ENCODE measurements at regions not wholly inside any gene's neighbourhood (a gene's known extent, or its start where the extent isn't known, plus 50 kb on each side); places are given as distances from the start of the nearest gene placed in this dataset.

DNA sequence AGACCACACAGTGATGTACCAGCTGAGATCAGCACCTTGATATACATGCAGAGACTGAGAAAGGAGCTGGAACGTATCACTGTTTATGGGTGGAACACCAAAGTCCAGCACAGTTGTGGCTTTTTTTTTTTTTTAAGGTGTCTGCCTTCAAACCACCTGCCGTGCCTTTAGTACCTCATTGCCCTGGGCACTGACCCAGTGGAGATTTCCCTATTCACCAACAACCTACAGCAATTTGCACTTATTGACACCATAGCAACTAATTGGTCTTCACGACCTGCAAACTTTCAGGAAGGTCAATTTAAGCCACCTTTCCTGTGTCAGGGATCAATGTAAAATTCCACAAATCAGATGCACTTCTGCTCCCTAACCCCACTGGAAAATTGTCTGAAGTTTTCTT, 181.6 kb upstream of the ADGRL2 start:
- ATAC-seq (no peak), DNase-seq (no peak)

DNA sequence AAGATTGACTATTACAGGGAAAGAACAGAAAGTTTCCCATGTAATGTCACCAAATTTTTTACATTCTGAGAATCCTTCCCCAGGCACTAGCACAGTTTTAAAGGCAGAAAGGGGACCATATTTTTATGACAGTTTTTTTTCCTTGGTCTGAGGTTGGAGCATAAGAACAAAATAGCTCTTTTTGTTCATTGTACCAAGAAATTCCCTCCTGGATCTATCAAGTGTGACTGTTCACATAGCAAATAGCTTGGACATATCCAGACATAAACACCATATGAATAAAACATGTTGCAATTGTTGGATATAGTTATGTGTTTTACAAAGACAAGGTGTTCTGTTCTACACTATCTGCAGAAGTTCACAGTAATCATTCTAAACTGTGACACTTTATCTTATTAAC, 182.4 kb upstream of the ADGRL2 start:
- DNase-seq (no peak), ATAC-seq (no peak)

DNA sequence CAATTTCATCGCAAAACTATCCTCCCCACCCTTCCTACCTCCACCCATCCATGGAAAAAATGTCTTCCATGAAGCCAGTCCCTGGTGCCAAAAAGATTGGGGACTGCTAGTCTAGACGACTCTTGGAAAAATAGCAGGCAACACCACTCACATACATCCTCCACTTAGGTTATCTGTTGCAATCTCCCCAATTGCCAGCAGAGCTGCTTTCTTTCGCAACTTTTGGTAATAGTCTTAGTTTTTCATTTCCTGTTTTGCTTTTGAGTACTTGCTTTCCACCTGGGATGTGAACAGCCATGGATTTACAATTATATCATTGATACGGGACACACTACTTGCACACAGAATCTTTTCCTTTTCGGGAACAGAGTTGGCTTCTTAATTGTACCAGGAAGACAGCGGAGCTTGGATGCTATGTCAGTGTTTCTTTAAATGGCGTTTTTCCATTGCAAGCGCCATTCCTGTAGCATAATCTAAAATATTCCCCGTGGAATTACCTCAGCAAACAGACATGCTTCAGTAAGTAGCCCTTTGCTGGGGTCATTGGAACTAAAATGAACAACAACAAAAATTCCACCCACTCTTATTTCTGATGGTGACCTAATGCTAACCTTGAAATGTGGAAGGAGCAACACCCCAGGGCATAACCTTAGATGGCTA, 183.3 kb upstream of the ADGRL2 start:
- no peak for ATAC-seq
- no peak for DNase-seq

DNA sequence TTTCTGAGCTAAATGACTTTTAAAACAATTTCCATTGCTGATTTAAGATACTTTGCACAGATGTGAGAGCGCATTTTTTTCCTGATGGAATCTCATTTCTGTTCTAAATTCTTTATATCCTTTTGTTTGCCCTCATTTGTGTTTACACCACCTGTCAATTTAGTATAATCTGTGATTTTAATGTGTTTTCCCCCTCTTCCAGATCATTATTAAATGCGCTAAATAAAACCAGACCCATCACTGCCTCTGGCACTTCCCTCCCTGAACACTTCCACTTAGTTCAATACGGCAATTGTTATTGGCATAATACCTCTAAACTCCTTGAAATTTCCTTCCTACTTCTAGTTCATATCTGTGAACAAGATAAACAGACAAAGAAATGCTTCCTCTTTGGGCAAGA, 186.9 kb upstream of the ADGRL2 start:
- DNase-seq (no peak), ATAC-seq (no peak)

DNA sequence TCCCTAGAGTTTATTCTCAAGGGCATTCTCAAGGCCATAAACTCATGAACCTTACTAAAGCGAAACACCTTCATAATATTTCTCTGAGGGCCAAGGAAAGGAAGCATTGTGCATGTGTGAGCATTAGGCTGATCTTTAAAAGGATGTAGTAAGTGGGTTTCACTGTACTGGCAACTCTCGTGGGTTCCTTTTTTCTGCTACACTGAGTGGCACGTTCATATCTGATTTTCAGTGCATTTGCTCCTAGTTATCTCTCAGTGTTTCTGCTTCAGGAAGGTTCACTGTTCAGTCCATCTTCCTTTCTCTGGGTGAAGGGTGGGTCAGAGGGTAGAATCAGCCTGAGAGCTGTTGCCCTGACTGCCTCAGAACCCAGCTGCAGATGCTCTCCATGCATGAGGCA, 192.8 kb upstream of the ADGRL2 start:
- DNase-seq (no peak), ATAC-seq (no peak)

DNA sequence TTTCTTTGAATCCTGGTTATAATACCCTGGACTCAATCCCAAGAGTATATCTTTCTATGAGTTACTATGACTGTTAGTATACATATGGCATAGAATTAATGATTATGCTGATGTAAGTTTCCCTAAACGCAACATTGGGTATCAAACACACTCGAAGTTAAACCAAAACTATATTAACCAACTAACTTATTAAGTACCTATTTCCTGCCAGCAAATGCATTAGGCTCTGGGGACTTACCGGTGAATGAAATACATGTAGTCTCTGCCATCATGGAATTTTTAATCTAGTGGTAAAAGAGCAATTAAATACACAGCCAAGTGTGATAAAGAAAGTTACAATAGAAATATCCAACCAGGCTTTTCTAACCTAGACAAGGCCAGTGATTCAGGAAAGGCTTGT, 193.6 kb upstream of the ADGRL2 start:
- ATAC-seq (no peak), DNase-seq (no peak)

DNA sequence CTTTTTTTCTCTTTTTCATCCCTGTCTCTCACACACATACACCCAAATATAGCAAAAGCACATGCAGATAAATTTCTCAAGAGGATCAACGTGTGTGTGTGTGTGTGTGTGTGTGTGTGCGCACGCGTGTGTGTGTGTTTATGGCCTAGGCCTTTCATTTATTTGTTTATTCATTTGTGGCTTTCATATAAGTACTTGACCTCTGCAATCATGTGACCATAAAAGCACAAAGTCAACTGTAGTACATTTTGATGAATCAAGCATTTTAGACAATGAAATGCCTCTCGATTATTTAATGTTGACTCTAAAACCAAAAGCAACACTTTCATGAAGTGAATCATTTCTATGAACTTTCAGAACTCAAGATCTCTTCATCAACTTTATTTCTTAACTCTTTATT, 194.1 kb upstream of the ADGRL2 start:
- ATAC-seq (no peak), DNase-seq (no peak)

DNA sequence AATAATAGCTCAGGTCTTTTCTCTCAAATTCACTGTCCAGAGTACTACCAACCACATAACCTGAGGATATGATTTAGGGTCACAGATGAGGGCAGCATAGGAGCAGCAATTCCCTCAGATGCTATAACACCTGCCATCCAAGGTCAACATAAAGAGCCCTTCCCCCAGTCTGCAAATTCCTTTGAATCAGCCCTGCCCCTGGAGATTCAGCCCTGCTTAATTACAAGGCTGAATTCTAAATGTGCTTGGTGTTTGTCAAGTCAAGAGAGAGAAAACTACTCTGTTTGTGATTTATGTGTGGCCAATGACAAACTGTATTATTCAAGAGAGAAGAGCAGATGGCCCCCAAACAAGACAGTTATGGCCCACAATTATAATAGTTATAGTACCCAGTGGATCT, 195.7 kb upstream of the ADGRL2 start:
- no peak for ATAC-seq
- DNase-seq, result no peak

DNA sequence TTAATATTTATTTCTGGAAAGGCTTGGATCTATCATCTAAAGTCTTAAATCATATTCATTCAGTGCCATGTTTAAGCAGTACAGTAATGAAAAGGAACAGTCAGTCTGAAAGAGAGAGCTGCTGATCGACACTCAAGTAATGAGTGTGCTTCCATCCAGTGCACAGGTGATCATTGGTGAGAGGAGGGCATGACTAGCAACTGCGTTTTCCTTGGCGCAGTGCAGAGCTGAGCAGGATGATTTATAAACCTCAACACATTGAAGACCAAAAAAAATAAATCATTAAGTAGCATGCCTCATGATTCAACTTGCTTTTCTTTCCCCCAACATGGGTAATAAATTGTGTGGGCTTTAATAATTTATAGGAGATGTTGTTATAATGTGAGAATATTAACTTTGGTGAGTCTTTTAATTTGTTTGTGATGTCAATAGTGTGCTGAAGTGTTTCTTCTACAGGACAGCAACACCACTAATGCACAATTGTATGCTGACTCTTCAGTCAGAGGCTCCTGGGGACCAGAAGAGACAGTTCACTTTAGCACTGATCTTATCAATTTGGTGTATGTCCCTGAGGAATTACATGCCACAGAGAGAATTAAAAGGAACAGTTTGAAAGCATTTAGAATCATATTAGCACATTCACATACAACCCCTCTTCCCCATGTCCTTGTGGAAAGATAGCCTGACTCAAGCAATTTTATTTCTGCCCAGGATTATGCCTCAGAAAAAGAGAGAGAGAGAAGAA, 199.7 kb upstream of the ADGRL2 start:
- DNase-seq, result no peak
- ATAC-seq, result no peak

DNA sequence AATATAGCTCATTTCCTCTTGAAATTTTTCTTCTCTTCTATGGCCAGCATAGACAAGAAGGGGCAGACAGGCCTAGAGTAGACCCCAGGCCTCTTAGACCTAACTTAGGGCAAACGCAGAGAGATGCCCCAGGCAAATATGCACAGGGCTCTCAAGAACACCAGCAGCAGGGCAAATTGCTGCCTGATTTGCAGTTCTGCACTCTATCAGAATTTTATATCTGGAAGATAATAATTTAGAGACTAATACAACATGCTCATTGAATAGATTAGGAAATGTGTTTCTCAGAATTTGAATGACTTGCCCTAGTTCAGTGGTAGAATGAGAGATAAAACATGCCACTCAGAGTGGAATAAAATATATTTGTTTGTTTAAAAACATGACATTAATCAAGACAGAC, 200.4 kb upstream of the ADGRL2 start:
- ATAC-seq (no peak), DNase-seq (no peak)

DNA sequence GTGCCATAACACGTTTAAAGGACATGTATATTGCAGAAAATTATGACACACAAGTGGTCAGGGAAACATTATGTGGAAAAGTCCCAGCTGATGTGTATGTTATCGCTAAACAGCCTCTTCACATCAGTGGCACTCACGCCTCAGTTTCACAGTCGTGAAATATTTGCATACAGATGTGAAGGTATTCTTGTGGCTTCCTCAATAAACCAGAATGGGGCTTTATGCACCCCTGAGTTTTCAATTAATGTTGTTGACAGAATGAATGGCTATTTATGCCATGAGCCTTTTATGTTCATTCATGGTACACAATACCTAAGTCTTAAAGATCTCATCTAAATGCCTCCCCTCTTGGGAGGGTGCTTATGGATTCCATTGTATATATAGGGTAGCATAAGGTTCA, 202.1 kb upstream of the ADGRL2 start:
- ATAC-seq (no peak), DNase-seq (no peak)

DNA sequence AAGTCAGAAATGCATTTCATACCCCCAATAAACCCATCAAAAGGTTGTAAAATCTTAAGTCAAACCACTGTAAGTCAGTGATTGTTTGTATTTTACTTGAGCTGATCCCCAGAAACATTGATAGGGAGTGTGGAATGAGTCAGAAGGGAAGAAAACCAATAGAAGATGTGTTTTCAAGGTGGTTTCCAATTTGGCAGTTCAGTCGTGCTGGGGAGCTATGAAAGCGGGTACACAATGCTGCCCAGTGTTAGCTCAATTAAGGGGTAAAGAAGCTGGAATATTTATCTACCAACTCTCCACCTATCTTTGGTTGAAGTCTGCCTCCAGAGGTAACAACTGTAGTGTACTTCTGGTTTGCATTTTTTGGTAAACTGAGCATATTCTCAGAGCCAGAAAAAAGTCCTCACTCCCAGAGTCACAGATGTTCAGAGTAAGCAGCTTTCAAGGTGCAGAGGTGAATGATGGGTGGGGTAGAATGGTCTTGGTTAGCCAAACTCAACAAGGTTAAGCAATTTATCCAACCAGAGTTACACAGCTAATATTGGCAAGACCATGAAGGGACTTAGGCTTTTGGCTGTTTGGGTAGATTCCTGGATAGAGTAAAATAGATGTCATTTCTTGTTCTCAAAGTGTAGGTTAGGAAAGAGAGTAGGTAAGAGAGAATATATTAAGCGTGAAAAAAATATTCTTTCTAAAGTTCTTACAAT, 202.9 kb upstream of the ADGRL2 start:
- ATAC-seq, result no peak
- no peak for DNase-seq

DNA sequence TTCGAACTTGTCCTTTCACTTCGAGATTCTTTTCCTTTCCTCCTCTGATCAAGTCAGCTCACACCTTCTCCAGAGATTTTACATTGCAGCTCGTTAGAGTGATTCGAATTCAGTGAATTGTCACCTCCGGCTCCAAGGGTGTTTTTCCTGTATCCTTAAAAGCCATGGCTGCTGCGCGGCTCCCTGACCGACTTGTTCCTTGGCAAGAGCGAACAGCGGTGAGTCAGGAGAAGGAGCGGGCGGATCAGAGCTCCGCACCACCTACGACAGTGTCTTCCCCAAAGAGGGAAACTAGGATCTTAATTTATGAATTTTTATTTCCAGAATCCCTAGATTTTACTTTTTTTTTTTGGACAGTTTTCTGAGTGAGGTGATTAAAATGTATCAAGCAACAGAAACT, 204.4 kb upstream of the ADGRL2 start:
- no peak for DNase-seq
- ATAC-seq, result no peak

DNA sequence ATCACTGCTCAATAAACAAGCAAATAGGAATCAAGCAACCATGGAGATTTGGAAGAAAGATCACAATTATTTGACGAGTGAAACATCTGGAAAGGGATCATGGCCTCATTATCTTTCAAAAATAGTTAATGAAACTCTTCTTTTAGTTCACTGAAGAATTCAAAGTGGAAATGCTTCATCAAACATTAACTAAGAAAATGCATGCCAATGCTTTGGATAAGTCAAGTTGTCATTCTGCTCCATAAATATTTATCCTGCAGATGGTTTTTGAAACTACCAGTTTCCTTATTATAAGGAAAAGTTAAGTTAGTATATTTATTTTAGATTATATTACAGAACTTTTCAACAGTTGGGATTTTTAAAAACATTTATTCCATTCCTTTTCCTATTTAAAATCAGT, 206.5 kb upstream of the ADGRL2 start:
- no peak for ATAC-seq
- no peak for DNase-seq

DNA sequence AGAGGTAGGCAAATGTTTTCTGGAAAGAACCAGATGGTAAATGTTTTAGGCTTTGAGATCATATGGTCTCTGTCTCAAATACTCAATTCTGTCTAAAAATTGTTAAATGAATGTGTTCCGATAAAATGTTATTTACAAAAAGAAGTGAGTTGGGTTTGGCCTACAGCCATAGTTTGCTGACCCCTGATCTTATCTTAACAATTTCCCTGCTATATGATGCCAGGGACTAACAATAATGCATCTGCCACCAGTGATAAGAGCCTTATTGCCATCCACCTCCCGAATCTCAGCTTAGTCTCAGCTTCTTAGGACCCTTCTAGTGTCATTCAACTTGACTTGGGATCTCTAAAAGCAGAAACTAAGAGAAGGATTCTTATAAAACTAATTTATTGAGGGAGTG, 208.5 kb upstream of the ADGRL2 start:
- DNase-seq, result no peak
- no peak for ATAC-seq

DNA sequence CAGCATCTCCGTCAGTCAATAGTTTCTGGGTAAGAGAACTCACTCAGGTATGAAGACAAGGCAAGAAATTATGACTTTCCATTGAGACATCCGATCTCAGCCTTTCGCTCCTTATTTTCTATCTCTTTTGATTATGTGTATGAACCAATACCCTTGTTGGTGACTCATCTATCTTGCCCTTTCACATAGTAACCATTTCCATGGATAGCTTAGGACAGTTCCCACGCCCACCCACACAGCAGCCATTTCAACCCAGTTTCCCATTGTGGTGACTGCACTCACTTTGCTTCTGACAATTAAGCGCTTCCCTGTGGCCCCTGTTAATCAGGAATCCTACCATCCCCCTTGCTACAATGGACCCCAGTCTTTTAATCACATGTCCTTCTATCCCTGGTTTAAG, 210.6 kb upstream of the ADGRL2 start:
- DNase-seq, result no peak
- ATAC-seq, result no peak

DNA sequence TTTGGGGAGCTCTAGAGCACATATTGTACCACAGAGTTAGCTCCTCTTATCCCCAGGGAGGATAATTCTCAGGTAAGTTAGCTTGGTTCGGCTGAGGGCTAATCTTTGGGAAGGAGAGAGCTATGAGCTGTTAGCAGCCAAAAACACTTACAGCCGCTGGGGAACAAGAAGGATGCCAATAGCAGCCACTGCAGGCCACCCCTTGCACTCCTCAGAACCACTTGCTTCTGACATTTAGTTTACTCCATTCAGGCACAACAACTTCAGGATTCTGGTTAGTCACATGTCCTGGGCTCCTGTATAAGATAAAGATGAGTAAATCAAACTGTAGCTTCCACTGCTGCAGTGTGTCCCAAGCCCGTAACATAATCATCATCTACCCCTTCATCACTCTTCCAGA, 212.6 kb upstream of the ADGRL2 start:
- no peak for DNase-seq
- no peak for ATAC-seq

DNA sequence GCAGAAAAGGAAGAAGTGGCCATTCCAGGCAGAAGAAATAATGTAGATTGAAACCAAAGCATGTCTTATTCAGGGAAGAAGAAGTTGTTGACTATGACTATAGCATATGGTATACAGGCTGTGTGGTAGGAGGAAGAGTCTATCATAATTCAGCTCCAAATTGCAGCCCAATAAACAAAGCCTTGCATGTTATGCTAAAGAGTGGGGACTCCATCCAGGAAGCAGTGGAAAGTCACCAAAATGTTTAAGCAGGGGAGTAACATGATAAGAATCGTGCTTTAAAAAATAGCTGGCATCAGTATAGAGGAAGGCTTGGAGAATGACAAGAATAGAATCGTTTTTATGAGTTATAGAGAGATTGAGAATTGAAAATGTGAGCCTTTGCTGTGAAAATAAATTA, 213.3 kb upstream of the ADGRL2 start:
- no peak for DNase-seq
- no peak for ATAC-seq

DNA sequence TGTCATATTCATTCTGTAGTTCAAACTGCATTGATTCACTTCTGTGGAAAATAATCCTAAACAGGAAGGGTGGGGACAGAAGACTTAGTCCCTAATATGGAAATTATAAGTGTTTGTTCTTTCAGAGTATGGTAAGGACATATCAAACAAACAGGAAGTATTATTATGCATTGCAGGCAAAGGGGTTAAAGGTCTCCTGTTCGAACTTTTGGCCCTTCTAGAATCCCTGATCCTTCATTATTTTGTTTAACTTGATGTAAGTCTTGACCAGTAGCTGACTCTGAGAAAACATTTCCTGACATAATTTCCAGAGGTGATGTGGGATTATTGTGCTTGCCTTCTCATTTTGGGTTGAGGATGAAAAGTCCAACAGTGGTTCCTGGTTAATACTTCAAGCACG, 215.4 kb upstream of the ADGRL2 start:
- ATAC-seq, result no peak

DNA sequence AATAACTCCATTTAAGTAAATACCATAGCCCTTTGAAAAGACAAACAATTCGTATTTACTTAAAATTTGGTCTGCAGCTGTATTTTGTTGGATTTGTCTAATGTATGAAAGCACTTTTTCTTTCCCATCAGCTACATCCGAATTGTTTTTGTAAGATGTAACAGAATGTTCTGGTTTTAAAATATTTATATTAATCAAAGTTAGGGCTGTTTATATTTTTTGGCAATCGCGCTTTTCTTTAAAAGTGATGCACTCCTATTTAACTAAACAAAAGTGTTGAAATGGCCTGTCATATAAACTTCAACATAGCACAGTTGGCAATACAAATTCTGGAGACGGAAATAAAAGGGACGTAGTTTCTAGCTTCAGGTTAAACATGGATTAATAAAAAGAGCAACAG, 216.3 kb upstream of the ADGRL2 start:
- ATAC-seq, result no peak
- DNase-seq, result no peak

More for the DNA sequence above, 215.4 kb upstream of the ADGRL2 start:
- DNase-seq, result no peak

DNA sequence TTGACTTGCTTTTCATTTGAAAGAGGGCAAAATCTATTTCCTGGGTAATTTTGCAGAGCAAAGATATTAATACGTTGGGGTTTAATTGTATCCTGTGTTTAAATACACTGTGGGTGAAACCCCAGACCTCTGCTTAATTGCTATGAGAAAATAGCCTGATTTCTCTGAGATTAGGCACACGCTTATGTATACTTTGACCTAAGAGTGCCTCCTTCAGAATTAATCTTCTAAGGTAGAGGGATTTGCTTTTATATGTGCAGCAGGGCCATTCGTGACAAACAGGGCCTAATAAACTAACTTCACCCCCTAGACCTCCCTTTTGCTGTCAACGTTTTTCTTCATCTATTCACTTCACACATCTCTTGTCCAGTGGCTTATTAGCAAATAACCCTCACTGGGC, 216.9 kb upstream of the ADGRL2 start:
- no peak for ATAC-seq
- DNase-seq, result no peak

DNA sequence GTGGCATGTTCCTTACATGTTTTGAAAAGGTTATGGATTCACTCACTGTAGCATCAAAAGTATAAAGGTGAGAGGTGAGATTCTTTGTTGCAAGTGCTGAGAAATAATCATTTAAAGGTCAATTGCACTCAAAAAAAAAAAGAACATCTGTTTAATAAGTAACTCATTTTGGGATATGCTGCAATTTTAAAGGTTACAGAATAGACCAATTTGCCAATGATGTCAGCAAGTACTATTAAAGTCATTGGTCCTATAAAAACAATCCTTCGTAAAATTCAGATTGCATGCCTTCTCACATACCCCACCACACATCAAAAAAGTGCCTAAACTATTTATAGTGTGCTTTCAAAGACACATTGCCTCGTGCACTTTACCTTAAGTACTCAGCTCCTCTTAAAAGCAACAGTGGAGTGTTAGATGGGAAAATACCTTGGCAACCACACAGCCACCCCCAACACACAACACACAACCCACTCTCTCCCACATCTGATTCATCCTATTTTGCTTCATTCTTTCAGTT, 218.2 kb upstream of the ADGRL2 start:
- DNase-seq, result no peak
- peak; percentile 71 for ATAC-seq

DNA sequence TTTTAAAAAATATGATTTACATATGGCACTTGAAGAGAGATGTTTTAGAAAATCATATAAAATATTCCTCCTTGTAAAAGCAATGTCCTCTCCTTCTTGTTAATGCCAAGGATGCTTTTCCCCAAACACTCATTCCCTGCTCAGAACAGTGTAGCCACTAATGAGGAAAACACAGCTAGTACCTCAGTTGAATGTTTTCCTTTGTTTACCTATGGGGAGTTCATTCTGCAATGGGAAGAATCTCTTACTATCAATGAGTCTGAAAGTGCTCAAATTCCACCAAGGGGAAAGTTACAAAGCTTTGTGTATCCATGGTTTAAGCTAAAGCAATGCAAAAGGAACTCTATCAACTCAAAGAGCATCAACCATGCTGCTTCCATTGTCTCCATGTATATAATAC, 221.9 kb upstream of the ADGRL2 start:
- ATAC-seq (no peak), DNase-seq (no peak)

Measured in stimulated activated naive CD8-positive, alpha-beta T cell treated with anti-CD3 and anti-CD28 coated beads, Interleukin-15, Interleukin-2, amounts not matched to agents 100 U/mL and 50 U/mL, for 24 hours (primary cell).